HEK293 (cell line): ENCODE measurements at regions not wholly inside any gene's neighbourhood (a gene's known extent, or its start where the extent isn't known, plus 50 kb on each side); places are given as distances from the start of the nearest gene placed in this dataset.

Experiments
- CTCF ChIA-PET: fragments of 350-600 bp; formaldehyde crosslinking; extraction: SDS; loops from one replicate; lab custom pipeline; 2021; ENCODE audit warnings: antibody characterized with exemption; lab: Yijun Ruan, JAX
- POLR2A ChIA-PET: fragments of 300-600 bp; formaldehyde crosslinking; extraction: SDS; loops from one replicate; lab custom pipeline; 2020; ENCODE audit warnings: antibody characterized with exemption, inconsistent platforms; lab: Yijun Ruan, JAX
- H3K27ac ChIP-seq: fragments of 200-500 bp; sonication (Bioruptor generic); 2 replicates; pipeline ENCODE4 v1.5.1; 2014; ENCODE audit warnings: low read depth, low read length, control low read depth, inconsistent platforms; ENCODE audit errors: extremely low read depth
- H3K36me3 ChIP-seq, 2 experiments: fragments of 200-500 bp in 1 of 2; sonication (Bioruptor generic) in 1 of 2; 1 replicate in 1 of 2; 2 replicates in 1 of 2; pipeline ENCODE4 v1.5.1; 2014 to 2017; ENCODE audit warnings: inconsistent platforms in 2 of 2, low read length in 2 of 2; ENCODE audit not compliant: control insufficient read depth in 2 of 2, insufficient read depth in 1 of 2
- H3K4me1 ChIP-seq: fragments of 200-500 bp; sonication (Bioruptor generic); 2 replicates; pipeline ENCODE4 v1.5.1; 2014; ENCODE audit warnings: mild to moderate bottlenecking, low read length, inconsistent platforms; ENCODE audit not compliant: control insufficient read depth, insufficient read depth
- H3K4me3 ChIP-seq: 2 replicates; pipeline ENCODE4 v1.5.1; 2011; ENCODE audit warnings: low read depth, mild to moderate bottlenecking, control low read depth, low read length, moderate library complexity
- H3K9me3 ChIP-seq: fragments of 200-500 bp; sonication (Bioruptor generic); 2 replicates; pipeline ENCODE4 v1.5.1; 2014; ENCODE audit warnings: low read depth, low read length, inconsistent platforms; ENCODE audit not compliant: control insufficient read depth, insufficient read depth
- KLF16 ChIP-seq: fragments of 450-650 bp; formaldehyde crosslinking; IDR thresholded peaks from 2 replicates; pipeline ENCODE4 v1.5.1; 2017; ENCODE audit warnings: missing biosample characterization, missing genetic modification characterization
- KLF8 ChIP-seq: fragments of 450-650 bp; formaldehyde crosslinking; IDR thresholded peaks from 2 replicates; pipeline ENCODE4 v1.5.1; 2016; ENCODE audit warnings: missing biosample characterization, missing genetic modification characterization
- RBAK ChIP-seq: fragments of 450-650 bp; formaldehyde crosslinking; IDR thresholded peaks from 2 replicates; pipeline ENCODE4 v1.5.1; 2016; ENCODE audit warnings: missing biosample characterization, missing genetic modification characterization
- YY1 ChIP-seq: fragments of 450-650 bp; formaldehyde crosslinking; IDR thresholded peaks from 2 replicates; pipeline ENCODE4 v1.5.1; 2018; ENCODE audit warnings: missing biosample characterization, missing genetic modification characterization
- ZBTB17 ChIP-seq: fragments of 450-650 bp; formaldehyde crosslinking; IDR thresholded peaks from 2 replicates; pipeline ENCODE4 v1.5.1; 2016; ENCODE audit warnings: missing biosample characterization, missing genetic modification characterization
- ZBTB8A ChIP-seq: fragments of 450-650 bp; formaldehyde crosslinking; IDR thresholded peaks from 2 replicates; pipeline ENCODE4 v1.5.1; 2016; ENCODE audit warnings: missing biosample characterization, missing genetic modification characterization
- ZFHX2 ChIP-seq: fragments of 450-650 bp; formaldehyde crosslinking; conservative IDR thresholded peaks from 2 replicates; pipeline ENCODE4 v1.5.1; 2016; ENCODE audit warnings: missing biosample characterization, missing genetic modification characterization
- ZFP69B ChIP-seq: fragments of 450-650 bp; formaldehyde crosslinking; IDR thresholded peaks from 2 replicates; pipeline ENCODE4 v1.5.1; 2016; ENCODE audit warnings: missing biosample characterization, missing genetic modification characterization
- ZNF10 ChIP-seq: fragments of 450-650 bp; formaldehyde crosslinking; IDR thresholded peaks from 2 replicates; pipeline ENCODE4 v1.5.1; 2017; ENCODE audit warnings: missing biosample characterization, missing genetic modification characterization
- ZNF114 ChIP-seq: fragments of 450-650 bp; formaldehyde crosslinking; IDR thresholded peaks from 2 replicates; pipeline ENCODE4 v1.5.0; 2017; ENCODE audit warnings: missing biosample characterization, missing genetic modification characterization
- ZNF155 ChIP-seq: fragments of 450-650 bp; formaldehyde crosslinking; IDR thresholded peaks from 2 replicates; pipeline ENCODE4 v1.5.1; 2016; ENCODE audit warnings: missing biosample characterization, missing genetic modification characterization
- ZNF169 ChIP-seq: fragments of 450-650 bp; formaldehyde crosslinking; IDR thresholded peaks from 2 replicates; pipeline ENCODE4 v1.5.1; 2016; ENCODE audit warnings: missing biosample characterization, missing genetic modification characterization
- ZNF202 ChIP-seq: fragments of 450-650 bp; formaldehyde crosslinking; IDR thresholded peaks from 2 replicates; pipeline ENCODE4 v1.5.1; 2016; ENCODE audit warnings: missing biosample characterization, missing genetic modification characterization, borderline replicate concordance
- ZNF214 ChIP-seq: fragments of 450-650 bp; formaldehyde crosslinking; IDR thresholded peaks from 2 replicates; pipeline ENCODE4 v1.5.1; 2017; ENCODE audit warnings: missing biosample characterization, mild to moderate bottlenecking, missing genetic modification characterization, borderline replicate concordance
- ZNF341 ChIP-seq: fragments of 450-650 bp; formaldehyde crosslinking; IDR thresholded peaks from 2 replicates; pipeline ENCODE4; 2016; ENCODE audit warnings: low read depth, missing biosample characterization, missing genetic modification characterization
- ZNF473 ChIP-seq: fragments of 450-650 bp; formaldehyde crosslinking; IDR thresholded peaks from 2 replicates; pipeline ENCODE4 v1.5.1; 2017; ENCODE audit warnings: missing biosample characterization, missing genetic modification characterization
- ZNF530 ChIP-seq: fragments of 450-650 bp; formaldehyde crosslinking; IDR thresholded peaks from 2 replicates; pipeline ENCODE4 v1.5.1; 2016; ENCODE audit warnings: low read depth, missing biosample characterization, missing genetic modification characterization
- ZNF621 ChIP-seq: fragments of 450-650 bp; formaldehyde crosslinking; IDR thresholded peaks from 2 replicates; pipeline ENCODE4 v1.5.1; 2017; ENCODE audit warnings: missing biosample characterization, missing genetic modification characterization
- ZNF623 ChIP-seq: fragments of 450-650 bp; formaldehyde crosslinking; IDR thresholded peaks from 2 replicates; pipeline ENCODE4 v1.5.1; 2016; ENCODE audit warnings: missing biosample characterization, missing genetic modification characterization
- TF ChIP-seq, protein P1 (sequence below): fragments of 450-650 bp; formaldehyde crosslinking; IDR thresholded peaks from 2 replicates; pipeline ENCODE4 v1.5.1; 2016; ENCODE audit warnings: missing biosample characterization, missing genetic modification characterization, borderline replicate concordance
- TF ChIP-seq, protein P2 (sequence below): fragments of 450-650 bp; formaldehyde crosslinking; IDR thresholded peaks from 2 replicates; pipeline ENCODE4 v1.5.1; 2016; ENCODE audit warnings: missing biosample characterization, missing genetic modification characterization
- TF ChIP-seq, protein P3 (sequence below): sonication (generic); formaldehyde crosslinking; IDR thresholded peaks from 2 replicates; pipeline ENCODE4 v1.8.1; 2022; ENCODE audit warnings: mild to moderate bottlenecking, moderate library complexity, missing genetic modification reagents
- TF ChIP-seq, protein P4 (sequence below): fragments of 450-650 bp; formaldehyde crosslinking; IDR thresholded peaks from 2 replicates; pipeline ENCODE4 v1.5.1; 2016; ENCODE audit warnings: missing biosample characterization, missing genetic modification characterization
- TF ChIP-seq, protein P5 (sequence below): fragments of 450-650 bp; formaldehyde crosslinking; IDR thresholded peaks from 2 replicates; pipeline ENCODE4 v1.5.1; 2016; ENCODE audit warnings: missing biosample characterization, missing genetic modification characterization

DNA sequence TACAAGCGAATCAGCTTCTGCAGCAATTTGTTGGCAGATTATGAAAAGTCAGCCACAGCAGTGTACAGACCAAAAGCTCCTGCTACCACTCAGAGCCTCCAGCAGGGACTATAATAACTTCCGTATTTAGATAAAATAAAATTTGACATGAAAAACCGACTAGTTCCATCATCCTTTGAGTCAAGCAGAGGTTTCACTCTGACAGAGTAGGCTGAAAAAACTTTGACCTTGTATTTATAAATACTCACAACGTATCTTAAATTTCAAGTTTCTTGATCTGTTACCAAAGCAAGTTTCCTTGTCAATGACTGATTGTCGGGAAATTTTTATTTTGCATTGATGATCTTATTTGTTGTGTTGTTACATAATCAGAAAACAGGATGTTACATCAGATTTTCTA, 283.4 kb downstream of the DAD1 start:
- H3K4me3 ChIP-seq, result no peak overlapping the region
- no peak for TF ChIP-seq ZNF473 (tag by site-specific recombination)
- TF ChIP-seq, protein P1, sequence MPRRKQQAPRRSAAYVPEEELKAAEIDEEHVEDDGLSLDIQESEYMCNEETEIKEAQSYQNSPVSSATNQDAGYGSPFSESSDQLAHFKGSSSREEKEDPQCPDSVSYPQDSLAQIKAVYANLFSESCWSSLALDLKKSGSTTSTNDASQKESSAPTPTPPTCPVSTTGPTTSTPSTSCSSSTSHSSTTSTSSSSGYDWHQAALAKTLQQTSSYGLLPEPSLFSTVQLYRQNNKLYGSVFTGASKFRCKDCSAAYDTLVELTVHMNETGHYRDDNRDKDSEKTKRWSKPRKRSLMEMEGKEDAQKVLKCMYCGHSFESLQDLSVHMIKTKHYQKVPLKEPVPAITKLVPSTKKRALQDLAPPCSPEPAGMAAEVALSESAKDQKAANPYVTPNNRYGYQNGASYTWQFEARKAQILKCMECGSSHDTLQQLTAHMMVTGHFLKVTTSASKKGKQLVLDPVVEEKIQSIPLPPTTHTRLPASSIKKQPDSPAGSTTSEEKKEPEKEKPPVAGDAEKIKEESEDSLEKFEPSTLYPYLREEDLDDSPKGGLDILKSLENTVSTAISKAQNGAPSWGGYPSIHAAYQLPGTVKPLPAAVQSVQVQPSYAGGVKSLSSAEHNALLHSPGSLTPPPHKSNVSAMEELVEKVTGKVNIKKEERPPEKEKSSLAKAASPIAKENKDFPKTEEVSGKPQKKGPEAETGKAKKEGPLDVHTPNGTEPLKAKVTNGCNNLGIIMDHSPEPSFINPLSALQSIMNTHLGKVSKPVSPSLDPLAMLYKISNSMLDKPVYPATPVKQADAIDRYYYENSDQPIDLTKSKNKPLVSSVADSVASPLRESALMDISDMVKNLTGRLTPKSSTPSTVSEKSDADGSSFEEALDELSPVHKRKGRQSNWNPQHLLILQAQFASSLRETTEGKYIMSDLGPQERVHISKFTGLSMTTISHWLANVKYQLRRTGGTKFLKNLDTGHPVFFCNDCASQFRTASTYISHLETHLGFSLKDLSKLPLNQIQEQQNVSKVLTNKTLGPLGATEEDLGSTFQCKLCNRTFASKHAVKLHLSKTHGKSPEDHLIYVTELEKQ, result no peak
- TF ChIP-seq ZNF214 (tag by site-specific recombination), result no peak
- TF ChIP-seq, protein P2, sequence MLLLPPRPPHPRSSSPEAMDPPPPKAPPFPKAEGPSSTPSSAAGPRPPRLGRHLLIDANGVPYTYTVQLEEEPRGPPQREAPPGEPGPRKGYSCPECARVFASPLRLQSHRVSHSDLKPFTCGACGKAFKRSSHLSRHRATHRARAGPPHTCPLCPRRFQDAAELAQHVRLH, result no peak
- TF ChIP-seq, protein P3, sequence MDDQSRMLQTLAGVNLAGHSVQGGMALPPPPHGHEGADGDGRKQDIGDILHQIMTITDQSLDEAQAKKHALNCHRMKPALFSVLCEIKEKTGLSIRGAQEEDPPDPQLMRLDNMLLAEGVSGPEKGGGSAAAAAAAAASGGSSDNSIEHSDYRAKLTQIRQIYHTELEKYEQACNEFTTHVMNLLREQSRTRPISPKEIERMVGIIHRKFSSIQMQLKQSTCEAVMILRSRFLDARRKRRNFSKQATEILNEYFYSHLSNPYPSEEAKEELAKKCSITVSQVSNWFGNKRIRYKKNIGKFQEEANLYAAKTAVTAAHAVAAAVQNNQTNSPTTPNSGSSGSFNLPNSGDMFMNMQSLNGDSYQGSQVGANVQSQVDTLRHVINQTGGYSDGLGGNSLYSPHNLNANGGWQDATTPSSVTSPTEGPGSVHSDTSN (CRISPR knock-in tag), result no peak
- no peak for TF ChIP-seq YY1 (tag by site-specific recombination)
- no peak for TF ChIP-seq RBAK
- TF ChIP-seq ZNF623 (tag by site-specific recombination), result no peak
- no peak for TF ChIP-seq ZNF10
- no peak for TF ChIP-seq ZNF169 (tag by site-specific recombination)
- no peak for TF ChIP-seq ZBTB17
- no peak for TF ChIP-seq ZNF114 (tag by site-specific recombination)
- no peaks in the 10 kb centered on the region for H3K9me3 ChIP-seq
- no peaks in the 10 kb centered on the region for H3K36me3 ChIP-seq
- H3K4me1 ChIP-seq, result no peaks in the 10 kb centered on the region
- ChIA-PET CTCF (interaction anchor here (0.7 to 1.2 kb wide), 2 partner anchors 68 to 251 kb away, joined by 3 read pairs; no protein-coding TSS in a partner anchor), POLR2A (no interaction called here)
- no peak overlapping the region for H3K27ac ChIP-seq

DNA sequence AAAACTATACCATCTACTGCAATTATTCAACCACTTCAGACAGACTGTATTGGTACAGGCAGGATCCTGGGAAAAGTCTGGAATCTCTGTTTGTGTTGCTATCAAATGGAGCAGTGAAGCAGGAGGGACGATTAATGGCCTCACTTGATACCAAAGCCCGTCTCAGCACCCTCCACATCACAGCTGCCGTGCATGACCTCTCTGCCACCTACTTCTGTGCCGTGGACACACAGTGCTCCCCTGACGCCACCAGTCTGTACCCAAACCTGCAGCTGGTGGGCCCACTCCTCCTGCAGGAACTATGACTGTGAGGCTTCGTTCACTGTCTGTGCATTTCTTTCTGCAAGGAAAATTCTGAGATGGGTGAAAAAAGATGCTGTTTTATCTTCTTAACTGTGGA, 284.7 kb downstream of the DAD1 start:
- Histone ChIP-seq H3K9me3 (no peaks in the 10 kb centered on the region), H3K4me1 (no peaks in the 10 kb centered on the region), H3K27ac (no peak overlapping the region), H3K4me3 (no peak overlapping the region), H3K36me3 (no peaks in the 10 kb centered on the region)
- POLR2A ChIA-PET, result no interaction called here
- no peak for TF ChIP-seq ZNF114 (tag by site-specific recombination)
- TF ChIP-seq, protein P4, sequence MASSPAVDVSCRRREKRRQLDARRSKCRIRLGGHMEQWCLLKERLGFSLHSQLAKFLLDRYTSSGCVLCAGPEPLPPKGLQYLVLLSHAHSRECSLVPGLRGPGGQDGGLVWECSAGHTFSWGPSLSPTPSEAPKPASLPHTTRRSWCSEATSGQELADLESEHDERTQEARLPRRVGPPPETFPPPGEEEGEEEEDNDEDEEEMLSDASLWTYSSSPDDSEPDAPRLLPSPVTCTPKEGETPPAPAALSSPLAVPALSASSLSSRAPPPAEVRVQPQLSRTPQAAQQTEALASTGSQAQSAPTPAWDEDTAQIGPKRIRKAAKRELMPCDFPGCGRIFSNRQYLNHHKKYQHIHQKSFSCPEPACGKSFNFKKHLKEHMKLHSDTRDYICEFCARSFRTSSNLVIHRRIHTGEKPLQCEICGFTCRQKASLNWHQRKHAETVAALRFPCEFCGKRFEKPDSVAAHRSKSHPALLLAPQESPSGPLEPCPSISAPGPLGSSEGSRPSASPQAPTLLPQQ, result peak; percentile 37; the same call in 1 of the 2 replicates
- no peak for TF ChIP-seq KLF8
- peak; percentile 27; the same call in 1 of the 2 replicates for TF ChIP-seq ZFP69B (tag by site-specific recombination)
- CTCF ChIA-PET, result interaction anchor here (0.6 to 1.9 kb wide), 18 partner anchors 9 to 385 kb away, joined by 3 to 10 read pairs (median 4); no protein-coding TSS in a partner anchor

DNA sequence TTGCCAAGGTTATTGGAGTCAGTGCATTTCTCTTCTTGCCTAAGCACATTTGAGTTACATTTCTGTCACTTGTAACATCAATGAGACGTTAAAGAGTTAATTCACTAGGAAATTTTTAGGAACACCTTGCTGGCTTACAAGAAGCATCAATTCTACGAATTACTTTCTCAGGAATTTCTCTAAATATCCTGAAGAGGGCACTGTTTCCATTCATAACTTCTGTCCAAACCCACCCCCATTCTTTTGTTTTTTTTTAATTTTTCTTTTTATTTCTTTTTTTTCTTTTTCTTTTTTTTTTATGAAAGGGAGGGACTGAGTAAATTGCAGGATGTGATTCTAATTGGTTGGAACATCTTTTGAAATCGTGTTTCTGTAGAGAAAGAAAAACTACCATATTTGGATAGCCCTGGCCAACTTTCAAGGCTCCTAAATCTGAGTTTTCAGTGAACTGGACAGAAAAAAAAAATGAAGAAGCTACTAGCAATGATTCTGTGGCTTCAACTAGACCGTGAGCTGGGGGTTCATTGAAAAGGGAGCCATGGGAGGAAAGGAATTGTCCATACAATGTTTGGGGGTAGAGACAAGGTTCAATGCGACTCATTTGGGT, 285.3 kb downstream of the DAD1 start:
- ChIA-PET CTCF (interaction anchor here (0.6 to 1.9 kb wide), 20 partner anchors 9 to 384 kb away, joined by 3 to 10 read pairs (median 4); no protein-coding TSS in a partner anchor), POLR2A (no interaction called here)
- H3K27ac ChIP-seq, result no peak overlapping the region
- TF ChIP-seq KLF16, result no peak
- TF ChIP-seq ZNF155 (tag by site-specific recombination), result no peak
- no peak for TF ChIP-seq ZFHX2
- TF ChIP-seq ZNF202 (tag by site-specific recombination), result no peak
- TF ChIP-seq, protein P5, sequence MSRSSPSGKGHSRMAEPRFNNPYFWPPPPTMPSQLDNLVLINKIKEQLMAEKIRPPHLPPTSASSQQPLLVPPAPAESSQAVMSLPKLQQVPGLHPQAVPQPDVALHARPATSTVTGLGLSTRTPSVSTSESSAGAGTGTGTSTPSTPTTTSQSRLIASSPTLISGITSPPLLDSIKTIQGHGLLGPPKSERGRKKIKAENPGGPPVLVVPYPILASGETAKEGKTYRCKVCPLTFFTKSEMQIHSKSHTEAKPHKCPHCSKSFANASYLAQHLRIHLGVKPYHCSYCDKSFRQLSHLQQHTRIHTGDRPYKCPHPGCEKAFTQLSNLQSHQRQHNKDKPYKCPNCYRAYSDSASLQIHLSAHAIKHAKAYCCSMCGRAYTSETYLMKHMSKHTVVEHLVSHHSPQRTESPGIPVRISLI (tag by site-specific recombination), result peak; percentile 46; the same call in 1 of the 2 replicates
- TF ChIP-seq ZNF341 (tag by site-specific recombination), result no peak
- TF ChIP-seq ZBTB8A (tag by site-specific recombination), result no peak
- TF ChIP-seq ZNF621 (tag by site-specific recombination), result no peak
- no peak for TF ChIP-seq ZNF530

More for the DNA sequence above, 285.3 kb downstream of the DAD1 start:
- H3K9me3 ChIP-seq, result no peaks in the 10 kb centered on the region
- no peaks in the 10 kb centered on the region for H3K36me3 ChIP-seq
- no peaks in the 10 kb centered on the region for H3K4me1 ChIP-seq
- H3K4me3 ChIP-seq, result no peak overlapping the region
